GM19023 (cell line): ENCODE measurements at regions not wholly inside any gene's neighbourhood (a gene's known extent, or its start where the extent isn't known, plus 50 kb on each side); places are given as distances from the start of the nearest gene placed in this dataset.

Source experiments
- ATAC-seq: cut with Tn5 transposase; IDR thresholded peaks from one replicate; pipeline ENCODE4 v1.9.1; 2021; ENCODE audit warnings: mild to moderate bottlenecking, moderate library complexity; ENCODE audit not compliant: unreplicated experiment

DNA sequence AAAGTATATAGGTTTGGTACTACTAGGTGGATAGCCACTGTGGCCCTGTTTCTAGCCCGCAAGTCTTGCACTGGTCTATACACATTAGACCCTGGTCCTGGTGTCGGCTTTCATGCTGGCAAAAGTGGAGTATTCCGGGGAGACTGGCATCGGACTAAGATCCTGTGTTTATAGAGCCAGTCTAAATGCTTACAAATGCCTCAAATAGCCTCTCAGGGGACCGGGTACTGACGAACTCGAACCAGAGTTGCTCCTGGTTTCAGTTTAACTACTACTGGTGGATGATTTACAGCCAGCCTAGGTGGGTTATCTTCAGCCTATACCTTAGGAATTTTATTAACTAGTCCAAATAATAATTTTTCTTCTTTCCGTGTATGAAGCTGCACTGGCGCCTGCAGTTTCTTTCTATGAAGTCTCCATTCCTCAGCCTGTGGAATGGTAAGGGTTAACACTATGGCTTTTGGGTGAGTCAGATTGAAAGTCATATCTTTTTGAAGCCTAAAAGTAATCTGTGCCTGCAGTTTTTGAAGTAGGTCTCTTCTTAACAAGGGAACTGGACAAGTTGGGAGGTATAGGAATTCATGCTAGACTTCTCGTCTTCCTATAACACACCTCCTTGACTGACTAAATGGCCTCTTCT lies 51.3 kb downstream of the OR10H4 start:
- no peak for ATAC-seq

DNA sequence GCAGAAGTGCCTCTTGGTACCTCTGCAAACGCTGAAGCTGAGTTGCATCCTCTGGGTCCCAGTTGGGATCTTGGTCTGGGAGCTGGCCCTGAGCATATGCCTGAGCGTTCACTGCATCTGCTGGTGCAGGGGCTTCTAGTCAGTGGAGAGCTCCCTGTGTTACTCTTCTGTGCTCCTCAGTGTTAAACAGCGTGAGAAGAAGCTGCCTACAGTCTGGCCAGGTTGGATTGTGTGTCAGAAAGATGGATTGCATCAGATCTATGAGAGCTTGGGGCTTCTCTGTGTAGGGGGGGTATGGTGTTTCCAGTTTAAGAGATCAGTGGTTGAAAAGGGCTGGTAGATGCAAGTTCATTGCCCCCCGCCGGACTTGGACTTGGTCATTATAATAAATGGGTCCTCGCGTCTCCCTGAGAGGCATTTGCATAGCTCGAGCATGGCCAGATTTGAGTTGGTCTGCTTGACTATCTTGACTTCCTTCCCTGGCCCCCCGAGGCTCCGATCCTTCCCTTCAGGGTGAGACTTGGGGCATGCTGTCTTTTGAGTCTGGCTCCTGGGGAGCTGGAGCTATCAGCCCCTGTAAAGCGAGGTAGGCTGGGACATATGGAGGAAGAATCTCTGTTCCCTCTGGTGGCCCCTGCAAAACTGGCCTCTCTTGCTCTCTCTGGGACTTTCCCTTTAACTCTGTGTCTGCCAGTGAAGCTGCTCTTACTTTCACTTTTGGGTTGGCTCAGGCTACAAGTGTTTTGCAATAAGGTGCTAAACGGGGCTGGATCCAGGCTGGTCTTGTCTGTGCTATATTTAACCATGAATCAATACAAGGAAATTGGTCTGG lies 52.9 kb downstream of the OR10H4 start:
- ATAC-seq, result peak; percentile 55

DNA sequence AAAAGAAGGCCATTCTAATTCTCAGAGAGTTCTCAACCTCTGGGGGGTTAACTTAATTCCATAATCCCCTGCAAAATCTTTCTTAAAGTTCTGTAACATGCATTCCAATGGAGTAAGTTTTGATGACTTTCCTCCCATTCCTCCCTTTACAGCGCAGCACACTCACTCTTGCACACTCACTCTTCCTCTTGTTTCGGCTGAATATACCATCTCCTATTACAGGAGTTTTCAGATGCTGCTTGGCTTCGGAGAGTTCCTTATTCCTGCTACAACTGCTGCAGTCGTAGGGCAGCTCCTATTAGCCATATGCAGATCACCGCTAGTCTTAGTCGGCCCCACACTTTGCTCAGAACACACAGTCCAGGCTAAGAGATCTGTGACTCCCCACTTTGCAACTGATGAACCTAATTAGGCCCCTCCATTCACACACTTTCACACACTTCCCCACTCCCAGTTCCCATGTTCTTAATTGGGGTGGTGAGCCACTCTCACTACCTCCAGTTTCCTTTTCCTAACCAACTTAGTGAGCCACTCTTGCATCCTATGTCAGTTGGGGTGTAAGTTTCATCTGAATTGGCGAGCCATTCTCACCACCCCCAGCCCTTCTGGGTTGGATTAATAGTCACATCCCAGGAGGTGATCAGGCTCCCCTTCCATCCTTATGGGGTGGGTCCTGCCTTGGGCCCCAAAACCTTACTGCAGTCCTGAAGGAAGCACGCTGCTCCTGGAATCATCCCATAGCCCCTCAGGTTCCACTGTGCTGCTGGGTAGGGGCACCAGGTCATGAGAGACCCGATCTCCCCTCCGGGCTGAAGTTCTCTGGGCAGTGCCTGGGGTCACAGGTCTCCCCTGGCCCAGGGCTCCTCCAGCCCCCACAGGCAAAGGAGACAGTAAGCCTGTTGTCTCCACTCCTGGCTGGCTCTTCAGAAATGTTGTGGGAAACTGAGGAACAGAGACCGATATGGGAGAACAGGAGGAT lies 53.9 kb downstream of the OR10H4 start:
- no peak for ATAC-seq

DNA sequence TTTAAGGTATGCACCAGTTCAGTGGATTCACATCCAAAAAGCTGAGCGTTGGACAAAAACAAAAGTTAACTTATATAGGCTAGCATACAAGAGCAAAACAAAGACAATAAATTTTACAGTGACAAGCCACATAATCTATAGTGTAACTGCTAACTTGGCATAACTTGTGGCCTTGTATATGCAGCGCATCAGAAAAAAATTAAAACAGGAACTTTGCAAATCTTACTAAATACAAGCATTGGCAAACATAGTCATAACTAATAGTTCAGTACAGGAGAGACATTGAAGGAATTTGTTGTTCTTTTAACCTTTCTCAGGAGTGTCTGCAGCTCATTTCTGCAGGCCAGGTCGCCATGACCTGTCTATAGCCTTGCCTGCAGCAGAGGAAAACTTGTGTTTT lies 54.6 kb downstream of the OR10H4 start:
- no peak for ATAC-seq

DNA sequence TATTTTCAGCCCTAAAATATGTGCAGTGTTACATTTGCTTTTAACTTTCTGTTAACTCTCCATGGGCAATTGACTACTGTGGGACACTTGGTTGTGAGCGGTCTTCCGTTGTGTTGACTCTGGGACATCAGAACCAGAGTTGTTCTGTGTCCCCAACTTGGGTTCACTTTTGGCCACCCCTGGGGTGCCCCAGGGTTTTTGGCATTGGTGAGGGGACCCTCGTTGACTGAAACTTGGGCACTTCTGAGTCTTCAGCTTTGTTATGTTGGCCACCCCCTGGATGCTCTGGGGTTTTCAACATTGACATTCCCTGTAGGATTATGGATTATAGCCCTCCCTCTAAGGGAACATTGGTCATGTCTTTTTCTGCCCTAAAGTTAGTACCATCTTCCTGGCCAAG lies 57.1 kb downstream of the OR10H4 start:
- ATAC-seq, result no peak

DNA sequence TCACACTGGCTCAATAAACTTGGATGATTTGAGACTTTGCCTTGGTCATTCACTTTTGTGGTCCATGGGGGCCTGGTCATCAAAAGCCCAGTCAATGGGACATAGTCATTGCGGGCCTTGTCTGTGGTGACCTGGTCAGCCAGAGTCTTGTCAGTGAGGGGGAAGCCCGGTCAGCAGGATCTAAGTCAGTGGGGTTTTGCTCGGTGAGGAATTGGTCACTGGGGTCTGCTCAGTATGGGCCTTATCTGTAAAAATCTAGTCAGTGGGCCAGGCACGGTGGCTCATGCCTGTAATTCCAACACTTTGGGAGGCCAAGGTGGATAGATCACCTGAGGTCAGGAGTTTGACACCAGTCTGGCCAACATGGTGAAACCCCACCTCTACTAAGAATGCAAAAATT lies 63.7 kb upstream of the TPM4 start:
- ATAC-seq, result no peak

DNA sequence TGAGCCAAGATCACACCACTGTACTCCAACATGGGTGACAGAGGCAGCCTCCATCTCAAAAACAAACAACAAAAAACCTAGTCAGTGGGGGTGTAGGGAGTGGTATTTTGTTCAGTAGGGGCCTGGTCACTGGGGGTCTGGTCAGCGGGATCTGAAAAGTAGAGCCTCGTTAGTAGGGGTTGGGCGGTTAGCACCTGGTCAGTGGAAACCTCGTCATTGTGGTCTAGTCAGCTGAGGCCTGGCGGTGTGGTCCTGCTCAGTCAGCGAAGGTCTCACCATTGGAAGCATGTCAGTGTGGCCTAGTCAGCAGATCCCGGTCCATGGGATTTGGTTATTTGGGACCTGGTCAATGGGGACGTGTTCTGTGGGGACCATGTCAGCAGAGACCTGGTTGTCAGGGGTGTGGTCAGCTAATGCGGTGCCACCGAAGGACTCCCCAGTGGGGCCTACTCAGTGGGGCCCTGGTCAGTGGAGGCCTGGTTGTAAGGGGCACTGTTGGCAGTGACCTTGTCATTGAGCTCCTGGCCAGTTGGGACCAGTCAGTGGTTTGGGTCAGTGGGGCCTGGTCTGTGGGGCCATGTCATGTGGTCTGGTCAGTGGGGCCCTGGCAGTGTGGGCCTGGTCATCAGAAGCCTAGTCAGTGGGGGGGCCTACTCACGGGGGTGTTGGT lies 63.0 kb upstream of the TPM4 start:
- ATAC-seq, result no peak

DNA sequence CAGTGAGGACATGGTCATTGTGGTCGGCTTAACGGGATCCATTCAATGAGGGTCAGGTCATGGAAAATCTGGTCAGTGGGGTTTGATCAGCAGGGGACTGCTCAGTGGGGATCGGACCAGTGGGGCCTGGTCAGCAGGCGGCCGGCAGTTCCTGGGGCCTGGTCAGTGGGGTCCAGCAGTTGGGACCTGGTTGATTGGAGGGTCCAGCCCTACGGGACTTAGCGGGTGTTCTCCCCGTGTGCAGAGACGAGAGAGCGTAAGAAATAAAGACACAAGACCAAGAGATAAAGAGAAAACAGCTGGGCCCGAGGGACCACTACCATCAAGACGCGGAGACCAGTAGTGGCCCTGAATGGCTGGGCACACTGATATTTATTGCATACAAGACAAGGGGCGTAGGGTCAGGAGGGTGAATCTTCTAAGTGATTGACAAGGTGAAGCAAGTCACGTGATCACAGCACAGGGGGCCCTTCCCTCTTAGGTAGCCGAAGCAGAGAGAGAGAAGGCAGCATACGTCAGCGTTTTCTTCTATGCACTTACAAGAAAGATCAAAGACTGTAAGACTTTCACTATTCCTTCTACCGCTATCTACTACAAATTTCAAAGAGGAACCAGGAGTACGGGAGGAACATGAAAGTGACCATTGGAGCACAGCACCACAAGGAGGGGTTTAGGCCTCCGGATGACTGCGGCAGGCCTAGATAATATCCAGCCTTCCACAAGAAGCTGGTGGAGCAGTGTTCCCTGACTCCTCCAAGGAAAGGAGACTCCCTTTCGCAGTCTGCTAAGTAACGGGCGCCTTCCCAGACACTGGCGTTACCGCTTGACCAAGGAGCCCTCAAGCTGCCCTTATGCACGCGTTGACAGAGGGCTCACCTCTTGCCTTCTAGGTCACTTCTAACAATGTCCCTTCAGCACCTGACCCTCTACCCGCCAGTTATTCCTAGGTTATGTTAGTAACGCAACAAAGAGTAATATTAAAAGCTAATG lies 62.1 kb upstream of the TPM4 start:
- ATAC-seq, result no peak

DNA sequence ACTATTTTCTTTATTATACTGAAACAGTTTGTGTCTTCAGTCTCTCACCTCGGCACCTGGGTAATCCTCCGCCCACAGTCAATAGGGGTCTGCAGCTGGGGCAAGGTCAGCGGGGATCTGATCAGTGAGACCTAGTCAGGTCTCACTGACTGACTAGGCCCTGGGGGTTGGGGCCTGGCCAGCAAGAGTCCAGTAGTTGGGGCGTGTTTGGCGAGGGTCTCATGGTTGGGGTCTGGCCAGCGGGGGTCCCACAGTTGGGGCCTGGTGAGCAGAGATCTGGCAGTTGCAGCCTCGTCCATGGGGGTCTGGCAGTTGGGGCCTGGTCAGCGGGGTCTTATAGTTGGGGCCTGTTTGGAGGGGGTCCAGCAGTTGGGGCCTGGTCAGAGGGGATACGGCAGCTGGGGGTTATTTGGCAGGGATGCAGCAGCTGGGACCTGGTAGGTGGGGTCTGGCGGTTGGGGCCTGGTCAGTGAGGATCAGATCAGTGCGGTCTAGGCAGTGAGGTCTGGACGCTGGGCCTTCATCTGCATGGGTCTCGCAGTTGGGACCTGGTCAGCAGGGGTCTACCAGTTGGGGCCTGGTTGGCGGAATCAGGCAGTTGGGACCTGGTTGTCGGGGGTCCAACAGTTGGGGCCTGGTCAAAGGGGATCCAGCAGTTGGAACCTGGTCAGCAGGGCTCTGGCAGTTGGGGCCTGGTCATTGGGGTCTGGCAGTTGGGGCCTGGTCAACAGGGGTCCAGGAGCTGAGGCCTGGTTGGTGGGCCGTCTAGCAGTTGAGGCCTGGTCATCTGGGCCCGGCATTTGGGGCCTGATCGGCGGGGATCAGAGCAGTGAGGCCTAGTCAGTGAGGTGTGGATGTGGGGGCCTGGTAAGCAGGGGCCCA lies 61.1 kb upstream of the TPM4 start:
- no peak for ATAC-seq

DNA sequence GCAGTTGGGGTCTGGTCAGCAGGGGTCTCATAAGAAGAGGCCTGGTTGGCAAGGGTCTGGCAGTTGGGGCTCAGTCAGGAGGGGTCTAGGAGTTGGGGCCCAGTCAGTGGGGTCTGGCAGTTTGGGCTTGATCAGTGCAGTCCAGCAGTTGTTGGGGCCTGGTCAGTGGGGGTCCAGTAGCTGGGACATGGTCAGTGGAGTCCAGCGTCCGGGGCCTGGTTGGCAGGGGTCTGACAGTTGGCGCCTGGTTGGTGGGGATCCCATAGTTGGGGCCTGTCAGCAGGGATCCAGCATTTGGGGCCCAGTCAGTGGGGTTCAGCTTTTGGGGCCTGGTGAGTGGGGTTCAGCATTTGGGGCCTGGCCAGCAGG lies 60.5 kb upstream of the TPM4 start:
- ATAC-seq, result no peak

DNA sequence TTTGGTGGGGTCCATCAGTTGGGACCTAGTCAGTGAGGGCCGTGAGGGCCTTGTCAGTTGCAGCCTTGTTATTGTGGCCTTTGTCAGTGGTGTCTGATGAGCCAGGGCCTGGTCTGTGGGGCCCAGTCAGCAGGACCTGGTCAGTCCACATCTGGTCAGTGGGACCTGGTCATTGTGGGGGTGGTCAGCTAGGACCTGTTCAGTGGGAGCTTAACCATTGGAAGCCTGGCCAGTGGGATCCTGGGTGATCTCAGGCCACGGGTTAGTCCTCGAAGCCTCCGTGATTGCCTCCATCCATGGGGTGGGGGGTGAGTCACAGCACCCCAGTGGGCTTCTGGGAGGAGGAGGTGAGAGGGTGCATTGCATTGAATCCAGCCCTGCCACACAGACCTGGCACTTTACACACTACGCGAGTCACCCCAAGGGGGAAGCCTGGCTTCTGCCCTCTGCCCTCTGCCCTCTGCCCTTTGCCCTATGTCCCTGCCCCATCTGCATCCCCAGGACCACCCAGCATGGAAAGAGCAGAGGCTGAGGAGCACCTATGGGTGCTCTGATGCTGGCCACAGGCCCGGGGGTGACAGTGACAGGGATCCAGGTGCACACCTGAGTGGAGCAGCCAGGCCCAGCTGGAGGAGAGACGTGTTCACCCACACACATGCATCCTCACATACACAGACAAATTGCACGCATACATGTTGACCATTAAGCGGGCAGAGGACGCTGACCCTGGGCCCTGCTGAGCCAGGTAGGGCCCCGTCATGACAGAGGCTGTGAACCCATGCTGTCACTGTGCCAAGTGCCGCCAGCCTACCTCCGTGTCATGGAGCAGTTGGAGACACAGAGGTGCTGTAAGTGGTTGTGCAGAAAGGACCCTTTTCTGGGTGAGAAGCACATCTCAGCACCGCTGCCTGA lies 59.8 kb upstream of the TPM4 start:
- no peak for ATAC-seq

DNA sequence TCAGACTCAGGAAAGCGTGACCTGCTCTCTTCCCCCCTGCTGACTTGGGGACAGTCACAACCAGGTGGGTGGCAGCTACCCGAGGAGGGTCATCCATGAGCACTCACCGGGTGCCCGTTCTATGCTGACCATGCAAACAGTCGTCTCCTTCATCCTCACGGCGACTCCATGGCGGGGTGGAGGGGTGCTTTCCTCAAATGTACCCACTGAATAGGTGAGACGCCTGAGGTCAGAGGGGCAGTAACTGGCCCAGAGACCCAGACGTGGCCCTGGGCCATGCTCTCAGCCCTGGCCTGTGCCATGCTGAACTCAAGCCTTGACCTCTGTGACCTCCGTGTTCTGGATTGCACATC lies 59.2 kb upstream of the TPM4 start:
- no peak for ATAC-seq

DNA sequence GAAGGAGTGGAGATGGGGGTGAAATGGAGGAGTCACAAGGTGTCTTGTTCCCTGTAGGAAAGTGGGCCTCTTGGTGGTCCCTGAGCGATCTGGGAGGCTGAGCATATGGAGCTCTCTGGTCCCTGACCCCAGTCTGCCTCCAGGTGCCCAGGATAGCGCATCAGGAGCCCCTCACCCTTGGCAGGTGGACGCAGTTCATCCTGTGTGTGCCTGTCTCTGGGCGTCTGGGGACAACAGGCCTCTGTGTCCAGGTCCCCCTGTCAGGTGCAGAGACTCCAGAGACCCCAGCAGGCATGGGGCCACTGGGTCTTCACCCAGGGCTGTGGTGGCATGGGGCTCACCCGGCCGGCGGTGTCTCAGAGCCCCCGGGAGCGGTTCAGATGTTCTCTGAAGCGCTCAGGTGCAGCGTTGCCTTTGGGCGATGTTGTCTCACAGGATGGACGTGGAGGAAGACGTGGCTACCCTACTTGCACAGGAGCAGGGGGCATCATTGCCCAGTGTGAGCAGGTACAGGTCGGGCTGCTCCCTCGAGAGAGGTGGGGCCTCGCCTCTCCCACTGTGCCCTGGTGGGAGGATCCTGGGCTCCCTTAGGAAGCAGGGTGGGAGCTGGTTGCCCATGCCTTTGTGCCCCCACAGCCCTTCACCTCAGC lies 58.1 kb upstream of the TPM4 start:
- ATAC-seq, result no peak

DNA sequence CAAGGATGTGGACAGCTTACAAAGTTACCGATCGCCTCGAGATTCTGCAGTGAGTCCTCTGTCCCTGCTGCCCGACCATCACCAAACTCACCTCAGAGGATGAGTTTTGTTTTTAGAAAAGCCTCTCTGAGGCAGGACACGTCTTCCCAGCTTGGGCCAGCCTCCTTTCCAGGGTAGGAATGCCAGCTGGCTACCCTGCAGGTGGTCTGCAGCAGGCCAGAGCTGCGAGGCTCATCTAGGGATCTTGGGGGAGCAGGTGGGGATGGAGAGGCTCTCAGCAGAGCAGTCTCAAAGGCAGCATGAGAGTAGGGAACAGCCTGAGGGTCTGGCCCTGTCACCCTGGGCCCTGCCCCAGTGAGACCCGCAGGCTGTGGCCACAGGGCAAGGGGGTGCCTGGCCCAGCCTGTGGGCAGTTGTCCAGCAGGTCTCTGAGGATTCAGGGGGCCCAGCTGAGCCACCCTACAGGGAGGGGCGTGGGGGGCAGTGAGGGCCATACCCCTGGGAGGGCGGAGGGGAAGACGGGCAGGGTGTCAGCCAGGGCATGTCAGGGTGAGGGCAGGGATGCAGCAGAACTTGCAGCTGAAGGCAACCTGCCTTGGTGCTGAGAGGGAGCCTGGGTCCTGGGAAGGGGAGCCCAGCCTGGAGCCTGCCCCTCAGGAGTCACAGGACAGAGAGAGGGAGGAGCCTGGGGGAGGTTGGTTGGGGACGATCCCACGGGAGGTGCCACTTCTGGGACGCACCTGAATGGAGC lies 57.3 kb upstream of the TPM4 start:
- ATAC-seq, result no peak

DNA sequence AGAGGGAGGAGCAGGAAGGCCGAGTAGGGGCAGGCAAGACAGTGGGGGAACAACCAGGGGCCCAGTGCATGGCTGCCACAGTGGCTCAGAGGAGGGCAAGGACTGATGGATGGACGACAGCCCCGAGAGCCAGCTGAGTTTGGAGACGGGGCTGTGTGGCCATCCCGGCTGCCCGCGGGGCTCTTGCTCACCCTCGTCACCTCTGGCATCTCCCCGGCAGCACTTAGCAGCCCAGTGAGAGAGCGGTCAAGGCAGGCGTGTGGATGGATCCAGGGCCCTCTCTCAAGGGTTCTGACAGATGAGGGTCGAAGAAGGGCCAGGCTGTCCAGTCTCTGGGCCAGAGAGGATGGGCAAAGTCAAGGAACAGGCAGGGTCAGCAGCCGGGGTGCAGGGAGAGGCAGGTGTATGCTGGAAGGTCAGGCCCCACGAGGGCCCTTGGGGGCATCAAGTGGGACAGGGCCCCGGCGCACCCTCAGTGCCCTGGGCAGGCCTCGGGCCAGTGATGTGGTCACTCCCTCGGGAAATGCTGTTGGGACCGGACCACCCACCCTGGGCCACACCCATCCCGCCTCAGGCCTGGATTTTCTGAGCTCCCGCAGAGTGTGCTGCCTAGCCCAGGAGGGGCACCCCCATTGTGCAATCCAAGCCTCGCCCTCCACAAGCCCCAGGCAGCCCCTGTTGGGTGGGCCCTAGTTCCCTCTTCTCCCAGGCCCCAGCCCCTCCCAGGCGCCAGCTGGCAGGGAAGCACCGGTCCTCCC lies 56.4 kb upstream of the TPM4 start:
- ATAC-seq, result no peak

DNA sequence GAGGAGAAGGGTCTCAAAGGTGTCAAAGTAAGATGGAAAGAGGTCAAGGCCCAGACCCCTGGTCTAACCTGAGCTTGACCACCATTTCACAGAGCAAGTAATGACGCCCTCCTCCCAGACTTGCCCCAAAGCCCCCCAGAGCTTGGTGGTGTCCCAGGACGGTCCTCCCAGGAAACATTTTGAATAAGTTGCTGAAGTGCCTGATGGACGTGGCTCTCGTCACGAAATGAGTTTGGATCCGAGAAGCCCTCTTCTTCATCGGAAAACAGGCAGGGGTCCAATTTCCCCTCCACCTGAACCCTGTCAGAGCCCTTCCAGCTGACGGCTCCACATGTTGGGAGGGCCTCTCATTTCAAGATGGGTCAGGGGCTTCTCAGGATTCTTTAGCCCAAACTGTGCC lies 54.5 kb upstream of the TPM4 start:
- ATAC-seq, result no peak
